Stomach (tissue), 4 donors: ENCODE measurements at regions not wholly inside any gene's neighbourhood (a gene's known extent, or its start where the extent isn't known, plus 50 kb on each side); places are given as distances from the start of the nearest gene placed in this dataset.

ENCODE experiments used
- EP300 ChIP-seq: sonication (generic); formaldehyde crosslinking; IDR thresholded peaks from one replicate; pipeline ENCODE4 v1.6.1; 2017; ENCODE audit warnings: antibody characterized with exemption
- POLR2AphosphoS5 ChIP-seq, 3 donors: sonication (generic); formaldehyde crosslinking; IDR thresholded peaks; one replicate each; pipeline ENCODE4 v1.6.1; 2016; ENCODE audit warnings: antibody characterized with exemption in 3 of 3

- peak in 1 of 3 donors; percentile 10 for TF ChIP-seq POLR2AphosphoS5 (IDR thresholded peaks at IDR 0.05)
- no peak for TF ChIP-seq EP300
These were observed 115.0 kb upstream of the TLE1 start for GRCh38 chr9:81804306-81804705.
